Retinal pigment epithelial cell (primary cell): ENCODE measurements at regions not wholly inside any gene's neighbourhood (a gene's known extent, or its start where the extent isn't known, plus 50 kb on each side); places are given as distances from the start of the nearest gene placed in this dataset.
"Not testable (repeated sequence)": the region's sequence is repeated elsewhere in the genome, so short reads cannot be mapped to it uniquely, and the experiment has no call there.

Source experiments
- DNase-seq: peaks from one replicate; pipeline ENCODE4 v3.0.0-alpha.2; 2010; ENCODE audit warnings: low read depth
- H3K4me3 ChIP-seq: 2 replicates; pipeline ENCODE4 v1.5.1; 2011; ENCODE audit warnings: mild to moderate bottlenecking, low read length, control low read depth, moderate library complexity
- CTCF ChIP-seq: conservative IDR thresholded peaks from 2 replicates; pipeline ENCODE4 v1.5.1; 2011; ENCODE audit warnings: low read depth, low read length, control low read depth, inconsistent platforms

DNA sequence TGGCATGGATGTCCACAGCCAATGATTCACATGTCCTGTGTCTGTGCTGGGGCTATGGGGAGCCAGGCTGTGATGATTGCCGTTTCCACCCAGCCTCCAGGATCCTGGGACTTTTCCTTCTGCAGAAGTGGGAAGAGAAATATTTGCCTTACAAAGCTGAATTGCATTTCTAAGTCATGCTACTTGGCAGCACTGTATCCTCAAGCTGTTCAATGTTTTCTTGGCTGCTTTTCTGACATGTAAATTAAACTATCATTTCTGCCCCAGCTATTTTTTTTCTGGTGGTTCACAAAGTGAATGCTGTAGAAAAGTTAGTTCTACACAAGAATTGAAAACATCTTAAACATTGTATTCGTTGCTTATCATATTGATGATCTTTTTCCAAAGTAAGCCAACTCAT lies 51.9 kb upstream of the TCERG1L start:
- no peak for DNase-seq
- no peak overlapping the region for H3K4me3 ChIP-seq
- no peak for TF ChIP-seq CTCF

DNA sequence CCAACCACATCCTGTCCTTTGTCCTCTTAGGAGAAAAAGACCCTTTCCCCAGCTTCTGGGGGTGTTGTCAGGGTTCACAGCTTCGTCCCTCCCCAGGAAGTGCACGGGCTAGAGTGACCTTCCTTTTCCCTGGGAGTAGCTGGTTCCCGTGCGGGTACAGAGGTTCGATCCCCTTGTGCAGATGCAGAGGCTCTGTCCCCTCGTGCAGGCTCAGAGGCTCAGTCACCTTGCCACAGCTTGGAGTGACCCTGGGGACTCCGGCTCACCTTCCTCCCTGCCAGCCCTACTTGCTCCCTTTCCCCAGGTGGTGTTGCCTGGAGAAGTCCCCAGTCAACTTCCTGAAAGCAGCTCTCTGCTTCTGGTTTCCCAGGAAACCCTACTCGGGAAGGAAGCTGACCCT lies 60.0 kb upstream of the TCERG1L start:
- no peak overlapping the region for H3K4me3 ChIP-seq
- TF ChIP-seq CTCF, result no peak
- DNase-seq, result no peak

DNA sequence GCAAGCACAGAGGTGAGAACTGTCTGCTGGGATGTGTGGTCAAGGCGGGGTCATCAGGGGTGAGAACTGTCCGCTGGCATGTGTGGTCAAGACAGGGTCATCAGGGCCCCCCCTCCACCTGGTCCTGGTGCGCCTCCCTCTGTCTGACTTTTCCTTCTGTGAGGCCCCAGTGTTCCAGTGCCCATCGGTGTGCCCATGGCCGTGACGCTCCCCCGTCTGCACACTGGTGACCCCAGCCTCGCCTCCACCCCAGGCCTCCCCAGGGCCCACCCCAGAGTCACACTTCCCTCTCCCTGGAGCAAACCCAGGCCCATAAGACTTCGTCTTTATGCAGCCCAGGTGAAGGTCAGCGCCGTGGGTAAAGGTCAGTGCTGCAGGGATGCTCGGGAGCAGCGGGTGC lies 70.1 kb upstream of the TCERG1L start:
- H3K4me3 ChIP-seq, result no peak overlapping the region
- no peak for TF ChIP-seq CTCF
- no peak for DNase-seq

DNA sequence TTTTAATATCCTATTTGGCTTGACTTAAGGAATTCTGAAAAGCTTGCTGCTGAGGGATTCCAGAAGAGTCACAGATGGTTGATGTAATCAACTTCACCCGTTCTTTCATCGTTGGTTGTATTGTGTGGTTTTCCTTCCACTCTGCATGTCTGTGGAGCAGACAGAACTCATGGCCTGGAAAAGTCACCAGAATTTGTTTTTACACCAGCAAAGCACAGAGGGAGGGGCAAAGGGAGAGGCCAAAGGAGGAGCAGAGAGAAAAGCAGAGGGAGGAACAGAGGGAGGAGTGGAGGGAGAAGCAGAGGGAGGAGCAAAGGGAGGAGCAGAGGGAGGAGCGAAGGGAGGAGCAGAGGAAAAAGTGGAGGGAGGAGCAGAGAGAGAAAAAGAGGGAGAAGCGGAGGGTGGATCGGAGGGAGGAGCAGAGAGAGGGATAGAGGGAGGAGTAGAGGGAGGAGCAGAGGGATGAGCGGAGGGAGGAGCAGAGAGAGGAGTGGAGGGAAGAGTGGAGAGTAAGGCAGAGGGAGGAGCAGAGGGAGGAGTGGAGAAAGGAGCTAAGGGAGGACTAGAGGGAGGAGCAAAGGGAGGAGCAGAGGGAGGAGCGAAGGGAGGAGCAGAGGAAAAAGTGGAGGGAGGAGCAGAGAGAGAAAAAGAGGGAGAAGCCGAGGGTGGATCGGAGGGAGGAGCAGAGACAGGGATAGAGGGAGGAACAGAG lies 73.8 kb upstream of the TCERG1L start:
- not testable (repeated sequence) for DNase-seq, H3K4me3 ChIP-seq

DNA sequence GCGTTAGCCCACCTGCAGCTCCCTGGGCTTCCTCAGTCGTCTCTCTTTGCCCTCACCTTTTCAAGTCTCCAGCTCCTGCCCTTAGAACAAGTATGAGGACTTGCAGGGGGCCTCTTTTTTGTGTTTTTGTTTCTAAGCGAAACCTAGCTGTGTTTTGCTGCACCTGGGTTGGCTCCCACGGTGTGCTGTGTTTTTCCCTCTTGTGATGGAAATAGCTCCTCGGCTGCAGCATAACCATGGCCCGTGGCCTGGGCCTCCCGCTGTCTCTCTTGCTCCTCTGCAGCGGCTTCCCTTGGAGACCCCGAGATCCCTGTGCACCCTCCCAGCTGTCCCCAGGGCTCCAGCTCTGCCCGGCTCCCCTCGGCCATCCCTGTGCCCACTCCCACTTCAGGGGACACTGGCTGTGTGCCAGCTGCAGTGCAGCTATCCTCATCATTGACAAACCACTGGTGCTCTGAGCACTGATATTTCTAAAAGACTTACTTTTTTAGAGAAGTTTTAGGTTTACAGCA lies 75.6 kb upstream of the TCERG1L start:
- DNase-seq, result no peak
- TF ChIP-seq CTCF, result no peak

GRCh38 chr10:131391936-131392335 lies 80.4 kb upstream of the TCERG1L start:
- no peak overlapping the region for H3K4me3 ChIP-seq
- no peak for DNase-seq
- TF ChIP-seq CTCF, result no peak

More for the DNA sequence above, 75.6 kb upstream of the TCERG1L start:
- no peak overlapping the region for H3K4me3 ChIP-seq

GRCh38 chr10:131396121-131397050 lies 84.9 kb upstream of the TCERG1L start:
- no peak for DNase-seq
- H3K4me3 ChIP-seq, result no peak overlapping the region
- TF ChIP-seq CTCF, result no peak
